GM23338 (cell line): ENCODE measurements at regions not wholly inside any gene's neighbourhood (a gene's known extent, or its start where the extent isn't known, plus 50 kb on each side); places are given as distances from the start of the nearest gene placed in this dataset.

Source experiments
- ATAC-seq: fragments of 200-7000 bp; cut with Tn5 transposase; 3 replicates; pipeline ENCODE4 v1.9.1; 2020
- DNase-seq: peaks from one replicate; pipeline ENCODE4 v3.0.0-alpha.2; 2015; ENCODE audit warnings: low spot score
- H2AFZ ChIP-seq: fragments of 200-600 bp; sonication (generic); 2 replicates; pipeline ENCODE4 v1.8.0; 2016; ENCODE audit warnings: antibody characterized with exemption, mild to moderate bottlenecking, moderate library complexity
- H3F3A ChIP-seq: fragments of 200-600 bp; sonication (generic); replicated peaks from 2 replicates; pipeline ENCODE4 v1.8.0; 2017; ENCODE audit warnings: antibody characterized with exemption, mixed run types, low read depth
- H3K27ac ChIP-seq: fragments of 200-600 bp; sonication (generic); 2 replicates; pipeline ENCODE4 v1.6.1; 2016; ENCODE audit warnings: low read depth
- H3K27me3 ChIP-seq: fragments of 200-600 bp; sonication (generic); 2 replicates; pipeline ENCODE4 v1.8.0; 2016; ENCODE audit warnings: mild to moderate bottlenecking, mixed run types, moderate library complexity; ENCODE audit not compliant: insufficient read depth
- H3K36me3 ChIP-seq: fragments of 200-600 bp; sonication (generic); 2 replicates; pipeline ENCODE4 v1.8.0; 2016; ENCODE audit warnings: mild to moderate bottlenecking; ENCODE audit not compliant: insufficient read depth
- H3K4me1 ChIP-seq: fragments of 200-600 bp; sonication (generic); 2 replicates; pipeline ENCODE4 v1.8.0; 2016; ENCODE audit warnings: mild to moderate bottlenecking, moderate library complexity; ENCODE audit not compliant: insufficient read depth
- H3K4me2 ChIP-seq: fragments of 200-600 bp; sonication (generic); 2 replicates; pipeline ENCODE4 v1.7.1; 2017; ENCODE audit warnings: mixed run types
- H3K4me3 ChIP-seq: fragments of 200-600 bp; sonication (generic); 2 replicates; pipeline ENCODE4 v1.6.1; 2016; ENCODE audit warnings: mixed run types
- H3K79me2 ChIP-seq: fragments of 200-600 bp; sonication (generic); replicated peaks from 2 replicates; pipeline ENCODE4 v1.8.0; 2017; ENCODE audit warnings: mild to moderate bottlenecking; ENCODE audit not compliant: insufficient read depth
- H3K9me2 ChIP-seq: fragments of 200-600 bp; sonication (generic); 2 replicates; pipeline ENCODE4 v1.8.0; 2017; ENCODE audit not compliant: insufficient read depth
- H4K20me1 ChIP-seq: fragments of 200-600 bp; sonication (generic); replicated peaks from 2 replicates; pipeline ENCODE4 v1.8.0; 2017; ENCODE audit warnings: mild to moderate bottlenecking; ENCODE audit not compliant: insufficient read depth
- H3K27ac Mint-ChIP-seq: 2 replicates; pipeline ENCODE4 v1.8.0; 2020; ENCODE audit warnings: inconsistent platforms, mild to moderate bottlenecking, moderate library complexity, mixed read lengths
- H3K27me3 Mint-ChIP-seq: 3 replicates; pipeline ENCODE4 v1.8.0; 2022; ENCODE audit warnings: low read depth, mild to moderate bottlenecking, moderate library complexity, mixed read lengths, inconsistent platforms; ENCODE audit not compliant: insufficient read depth, poor library complexity
- H3K36me3 Mint-ChIP-seq: 3 replicates; pipeline ENCODE4 v1.8.0; 2021; ENCODE audit warnings: low read depth, mild to moderate bottlenecking, inconsistent platforms, moderate library complexity, mixed read lengths
- H3K4me1 Mint-ChIP-seq: 3 replicates; pipeline ENCODE4 v1.8.0; 2020; ENCODE audit warnings: mild to moderate bottlenecking, inconsistent platforms, mixed read lengths
- H3K4me3 Mint-ChIP-seq: 3 replicates; pipeline ENCODE4 v1.8.0; 2021; ENCODE audit warnings: moderate library complexity, mild to moderate bottlenecking, inconsistent platforms, mixed read lengths
- H3K9me3 Mint-ChIP-seq: 3 replicates; pipeline ENCODE4 v1.8.0; 2020; ENCODE audit warnings: moderate library complexity, mild to moderate bottlenecking, inconsistent platforms, mixed read lengths
- CREB1 ChIP-seq: fragments of 250-450 bp; sonication (Bioruptor Pico); IDR thresholded peaks from 2 replicates; pipeline ENCODE4 v1.5.0; 2020; ENCODE audit warnings: low read depth, mild to moderate bottlenecking, moderate library complexity
- CTCF ChIP-seq, 2 experiments: fragments of 200-600 bp in 1 of 2; sonication (generic) in 1 of 2; conservative IDR thresholded peaks; 2 replicates each; pipeline versions ENCODE4 v1.5.1 to v1.6.1; 2016 to 2017; ENCODE audit warnings: antibody characterized with exemption in 2 of 2, low read depth in 2 of 2, mild to moderate bottlenecking in 2 of 2, moderate library complexity in 1 of 2
- ETS1 ChIP-seq: IDR thresholded peaks from 2 replicates; pipeline ENCODE4 v1.6.1; 2016; ENCODE audit warnings: antibody characterized with exemption
- EZH2 ChIP-seq: fragments of 200-600 bp; sonication (generic); IDR thresholded peaks from one replicate; pipeline ENCODE4 v1.8.0; 2017; ENCODE audit warnings: antibody characterized with exemption, mild to moderate bottlenecking, low read depth; ENCODE audit not compliant: unreplicated experiment
- EZH2phosphoT487 ChIP-seq: fragments of 200-600 bp; sonication (generic); IDR thresholded peaks from one replicate; pipeline ENCODE4 v1.8.1; 2018; ENCODE audit warnings: antibody characterized with exemption; ENCODE audit not compliant: unreplicated experiment
- JUNB ChIP-seq: IDR thresholded peaks from one replicate; pipeline ENCODE4 v1.6.1; 2016; ENCODE audit warnings: antibody characterized with exemption; ENCODE audit not compliant: unreplicated experiment
- NANOG ChIP-seq: IDR thresholded peaks from 2 replicates; pipeline ENCODE4 v1.6.1; 2016; ENCODE audit warnings: antibody characterized with exemption, borderline replicate concordance
- POLR2AphosphoS5 ChIP-seq: IDR thresholded peaks from 2 replicates; pipeline ENCODE4 v1.6.1; 2016; ENCODE audit warnings: antibody characterized with exemption, low read depth
- REST ChIP-seq: IDR thresholded peaks from one replicate; pipeline ENCODE4 v1.6.1; 2018; ENCODE audit warnings: antibody characterized with exemption; ENCODE audit not compliant: unreplicated experiment
- STAT1 ChIP-seq: IDR thresholded peaks from one replicate; pipeline ENCODE4 v1.6.1; 2016; ENCODE audit warnings: antibody characterized with exemption; ENCODE audit not compliant: unreplicated experiment
- ZNF114 ChIP-seq: fragments of 250-450 bp; sonication (Bioruptor Pico); IDR thresholded peaks from 2 replicates; pipeline ENCODE4 v1.5.0; 2020; ENCODE audit warnings: mild to moderate bottlenecking, moderate library complexity
- ZNF331 ChIP-seq: fragments of 250-450 bp; sonication (Bioruptor Pico); IDR thresholded peaks from 2 replicates; pipeline ENCODE4 v1.5.0; 2020; ENCODE audit warnings: low read depth, mild to moderate bottlenecking, moderate library complexity
- ZNF462 ChIP-seq: fragments of 250-450 bp; sonication (Bioruptor Pico); IDR thresholded peaks from 2 replicates; pipeline ENCODE4 v1.5.0; 2020; ENCODE audit warnings: mild to moderate bottlenecking, moderate library complexity

- ATAC-seq = no peak
- TF ChIP-seq POLR2AphosphoS5 (no peak), REST (no peak), CTCF (conservative IDR thresholded peaks at IDR 0.05; ENCODE audit: low read depth in 2 of 2) (no peak), STAT1 (no peak), NANOG (no peak), ZNF331 (CRISPR knock-in tag) (no peak), EZH2 (no peak), CREB1 (no peak), ZNF462 (CRISPR knock-in tag) (no peak), JUNB (no peak), EZH2phosphoT487 (no peak), ETS1 (no peak), ZNF114 (no peak)
- H3K27me3 ChIP-seq = no peaks in the 10 kb centered on the region
- no peaks in the 10 kb centered on the region for H3K4me1 ChIP-seq
- no peak overlapping the region for H3K4me3 ChIP-seq
- Mint-ChIP-seq H3K27ac (no peak overlapping the region), H3K4me1 (no peaks in the 10 kb centered on the region), H3K4me3 (no peak overlapping the region), H3K36me3 (no peaks in the 10 kb centered on the region; the same call in 2 of the 3 replicates), H3K9me3 (peaks cover 16% of the 10 kb centered on the region), H3K27me3 (no peaks in the 10 kb centered on the region)
- no peak for DNase-seq
- H3F3A ChIP-seq = no peaks in the 10 kb centered on the region
- no peak overlapping the region for H2AFZ ChIP-seq
- H3K4me2 ChIP-seq = no peak overlapping the region
- H4K20me1 ChIP-seq = no peaks in the 10 kb centered on the region
- H3K36me3 ChIP-seq = no peaks in the 10 kb centered on the region
- no peak overlapping the region for H3K27ac ChIP-seq
- no peaks in the 10 kb centered on the region for H3K9me2 ChIP-seq
- no peaks in the 10 kb centered on the region for H3K79me2 ChIP-seq
Observed at GRCh38 chr2:185240796-185241195, 497.8 kb upstream of the FSIP2 start.
